SK-N-SH treated with all-trans-retinoic acid at 6 μM for 48 hours (cell line): ENCODE measurements at regions not wholly inside any gene's neighbourhood (a gene's known extent, or its start where the extent isn't known, plus 50 kb on each side); places are given as distances from the start of the nearest gene placed in this dataset.

ENCODE experiments used
- ATAC-seq: fragments of 200-7000 bp; cut with Tn5 transposase; 3 replicates; pipeline ENCODE4 v1.9.1; 2020; ENCODE audit warnings: mild to moderate bottlenecking, moderate library complexity
- ARNTL ChIP-seq: fragments of 450-650 bp; formaldehyde crosslinking; IDR thresholded peaks from 2 replicates; pipeline ENCODE4 v1.5.0; 2020; ENCODE audit warnings: low read depth, mild to moderate bottlenecking, moderate library complexity, borderline replicate concordance
- BACH2 ChIP-seq: fragments of 250-450 bp; sonication (Bioruptor Pico); IDR thresholded peaks from 2 replicates; pipeline ENCODE4 v1.9.0; 2021; ENCODE audit warnings: mild to moderate bottlenecking, borderline replicate concordance
- CSDC2 ChIP-seq: fragments of 250-450 bp; sonication (Bioruptor Pico); IDR thresholded peaks from 2 replicates; pipeline ENCODE4 v1.5.0; 2020; ENCODE audit warnings: mild to moderate bottlenecking, moderate library complexity
- ESRRG ChIP-seq: fragments of 250-450 bp; sonication (Bioruptor Pico); IDR thresholded peaks from 2 replicates; pipeline ENCODE4 v1.6.1; 2021; ENCODE audit warnings: mild to moderate bottlenecking
- GLIS3 ChIP-seq: fragments of 250-450 bp; sonication (Bioruptor Pico); IDR thresholded peaks from 2 replicates; pipeline ENCODE4 v1.5.0; 2020; ENCODE audit warnings: mild to moderate bottlenecking, moderate library complexity
- OSR1 ChIP-seq: fragments of 250-450 bp; sonication (Bioruptor Pico); IDR thresholded peaks from 2 replicates; pipeline ENCODE4 v1.8.0; 2022; ENCODE audit warnings: moderate library complexity, mild to moderate bottlenecking, inconsistent platforms
- RARB ChIP-seq: fragments of 250-450 bp; sonication (Bioruptor Pico); IDR thresholded peaks from 2 replicates; pipeline ENCODE4 v1.8.0; 2021; ENCODE audit warnings: mild to moderate bottlenecking, moderate library complexity
- SNAI2 ChIP-seq: fragments of 250-450 bp; sonication (Bioruptor Pico); IDR thresholded peaks from 2 replicates; pipeline ENCODE4 v1.5.0; 2020; ENCODE audit warnings: mild to moderate bottlenecking, moderate library complexity
- TCF4 ChIP-seq: fragments of 250-450 bp; sonication (Bioruptor Pico); IDR thresholded peaks from 2 replicates; pipeline ENCODE4 v1.8.0; 2021; ENCODE audit warnings: mild to moderate bottlenecking, moderate library complexity, borderline replicate concordance
- TOX ChIP-seq: fragments of 250-450 bp; sonication (Bioruptor Pico); IDR thresholded peaks from 2 replicates; pipeline ENCODE4 v1.8.0; 2021; ENCODE audit warnings: mild to moderate bottlenecking, moderate library complexity, borderline replicate concordance
- TSHZ2 ChIP-seq: fragments of 250-450 bp; sonication (Bioruptor Pico); IDR thresholded peaks from 2 replicates; pipeline ENCODE4 v1.5.0; 2020; ENCODE audit warnings: mild to moderate bottlenecking, moderate library complexity
- ZC3H10 ChIP-seq: fragments of 250-450 bp; sonication (Bioruptor Pico); IDR thresholded peaks from 2 replicates; pipeline ENCODE4 v1.5.1; 2021; ENCODE audit warnings: mild to moderate bottlenecking, moderate library complexity
- ZFP3 ChIP-seq: fragments of 250-450 bp; sonication (Bioruptor Pico); IDR thresholded peaks from 2 replicates; pipeline ENCODE4 v1.5.0; 2020; ENCODE audit warnings: mild to moderate bottlenecking, moderate library complexity
- ZFP30 ChIP-seq: fragments of 450-650 bp; formaldehyde crosslinking; IDR thresholded peaks from 2 replicates; pipeline ENCODE4 v1.5.0; 2022; ENCODE audit warnings: mild to moderate bottlenecking, moderate library complexity
- ZNF565 ChIP-seq: fragments of 450-650 bp; formaldehyde crosslinking; conservative IDR thresholded peaks from 2 replicates; pipeline ENCODE4 v1.5.0; 2020; ENCODE audit warnings: low read depth, mild to moderate bottlenecking, moderate library complexity
- ZNF70 ChIP-seq: fragments of 450-650 bp; formaldehyde crosslinking; IDR thresholded peaks from 2 replicates; pipeline ENCODE4 v1.5.0; 2020; ENCODE audit warnings: mild to moderate bottlenecking, moderate library complexity
- ZNF8 ChIP-seq: fragments of 450-650 bp; formaldehyde crosslinking; IDR thresholded peaks from 2 replicates; pipeline ENCODE4 v1.5.0; 2020; ENCODE audit warnings: mild to moderate bottlenecking, moderate library complexity
- TF ChIP-seq, protein P1 (sequence below): fragments of 250-450 bp; sonication (Bioruptor Pico); IDR thresholded peaks from 2 replicates; pipeline ENCODE4 v1.8.0; 2021; ENCODE audit warnings: low read depth, mild to moderate bottlenecking, moderate library complexity, borderline replicate concordance
- TF ChIP-seq, protein P2 (sequence below): fragments of 250-450 bp; sonication (Bioruptor Pico); IDR thresholded peaks from 2 replicates; pipeline ENCODE4 v1.5.1; 2020; ENCODE audit warnings: low read depth, mild to moderate bottlenecking, moderate library complexity
- TF ChIP-seq, protein P3 (sequence below): fragments of 250-450 bp; sonication (Bioruptor Pico); IDR thresholded peaks from 2 replicates; pipeline ENCODE4 v1.5.1; 2021; ENCODE audit warnings: mild to moderate bottlenecking, moderate library complexity

DNA sequence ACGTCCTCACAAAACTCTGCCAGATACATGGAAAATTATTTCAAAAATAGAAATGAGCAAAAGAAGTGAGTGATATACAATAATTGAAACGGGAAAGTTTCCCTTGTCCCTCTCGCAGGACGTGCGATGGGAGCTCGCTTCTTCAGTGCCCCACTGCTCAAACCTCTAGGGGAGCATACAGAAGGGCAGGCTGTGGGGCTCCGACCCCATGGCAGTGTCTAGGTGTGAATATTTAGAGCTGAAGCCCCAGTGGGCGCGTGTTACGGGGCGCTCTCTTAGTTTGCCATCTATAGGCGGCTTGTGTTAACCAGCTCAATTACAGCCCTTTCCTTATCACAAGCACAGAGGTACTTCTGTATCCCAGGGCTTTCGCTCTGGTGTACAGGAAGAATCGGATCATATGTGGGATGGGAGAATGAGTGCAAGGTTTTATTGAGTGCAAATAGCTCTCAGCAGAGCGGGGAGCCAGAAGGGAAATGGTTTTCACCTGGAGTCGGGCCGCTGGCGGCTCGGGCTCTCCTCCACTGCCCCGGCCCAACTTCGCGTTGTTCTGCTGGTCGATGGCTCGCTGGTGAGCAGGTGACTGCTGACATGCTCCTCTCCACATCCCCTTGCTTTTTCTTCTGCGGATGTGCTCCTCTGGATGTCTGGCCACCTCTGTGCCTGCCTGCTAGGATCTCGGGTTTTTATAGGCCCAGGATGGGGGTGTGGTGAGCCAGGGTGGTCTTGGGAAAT is 334.0 kb upstream of the PTPRD start:
- TF ChIP-seq ZFP30 (CRISPR knock-in tag) (no peak), SNAI2 (CRISPR knock-in tag) (no peak), ZNF8 (CRISPR knock-in tag) (no peak), GLIS3 (CRISPR knock-in tag) (no peak), ARNTL (CRISPR knock-in tag) (no peak), RARB (CRISPR knock-in tag) (no peak), ZNF70 (no peak)
- TF ChIP-seq, protein P1, sequence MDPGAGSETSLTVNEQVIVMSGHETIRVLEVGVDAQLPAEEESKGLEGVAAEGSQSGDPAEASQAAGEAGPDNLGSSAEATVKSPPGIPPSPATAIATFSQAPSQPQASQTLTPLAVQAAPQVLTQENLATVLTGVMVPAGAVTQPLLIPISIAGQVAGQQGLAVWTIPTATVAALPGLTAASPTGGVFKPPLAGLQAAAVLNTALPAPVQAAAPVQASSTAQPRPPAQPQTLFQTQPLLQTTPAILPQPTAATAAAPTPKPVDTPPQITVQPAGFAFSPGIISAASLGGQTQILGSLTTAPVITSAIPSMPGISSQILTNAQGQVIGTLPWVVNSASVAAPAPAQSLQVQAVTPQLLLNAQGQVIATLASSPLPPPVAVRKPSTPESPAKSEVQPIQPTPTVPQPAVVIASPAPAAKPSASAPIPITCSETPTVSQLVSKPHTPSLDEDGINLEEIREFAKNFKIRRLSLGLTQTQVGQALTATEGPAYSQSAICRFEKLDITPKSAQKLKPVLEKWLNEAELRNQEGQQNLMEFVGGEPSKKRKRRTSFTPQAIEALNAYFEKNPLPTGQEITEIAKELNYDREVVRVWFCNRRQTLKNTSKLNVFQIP (CRISPR knock-in tag), result no peak
- TF ChIP-seq, protein P2, sequence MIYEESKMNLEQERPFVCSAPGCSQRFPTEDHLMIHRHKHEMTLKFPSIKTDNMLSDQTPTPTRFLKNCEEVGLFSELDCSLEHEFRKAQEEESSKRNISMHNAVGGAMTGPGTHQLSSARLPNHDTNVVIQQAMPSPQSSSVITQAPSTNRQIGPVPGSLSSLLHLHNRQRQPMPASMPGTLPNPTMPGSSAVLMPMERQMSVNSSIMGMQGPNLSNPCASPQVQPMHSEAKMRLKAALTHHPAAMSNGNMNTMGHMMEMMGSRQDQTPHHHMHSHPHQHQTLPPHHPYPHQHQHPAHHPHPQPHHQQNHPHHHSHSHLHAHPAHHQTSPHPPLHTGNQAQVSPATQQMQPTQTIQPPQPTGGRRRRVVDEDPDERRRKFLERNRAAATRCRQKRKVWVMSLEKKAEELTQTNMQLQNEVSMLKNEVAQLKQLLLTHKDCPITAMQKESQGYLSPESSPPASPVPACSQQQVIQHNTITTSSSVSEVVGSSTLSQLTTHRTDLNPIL (CRISPR knock-in tag), result no peak
- TF ChIP-seq, all 23 proteins: peak for 0
- no peak for ATAC-seq

DNA sequence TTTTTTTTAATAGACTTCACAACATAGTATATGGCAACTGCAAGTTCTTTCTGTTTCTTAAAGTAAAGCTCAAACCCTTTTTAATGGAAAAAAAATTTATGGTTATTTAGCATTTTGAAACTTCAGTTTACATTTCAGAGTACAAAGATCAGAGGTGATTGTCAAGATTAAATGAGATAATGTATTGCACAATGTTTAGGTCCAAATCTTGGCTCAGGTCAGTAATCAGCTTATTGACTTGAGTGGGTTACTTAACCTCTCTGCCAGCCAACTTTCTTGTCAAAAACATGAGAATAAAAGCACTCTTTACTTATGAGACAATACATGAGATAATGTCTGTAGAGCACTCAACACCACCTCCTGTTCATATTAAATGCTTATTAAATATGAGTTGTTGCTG is 345.1 kb upstream of the PTPRD start:
- ATAC-seq, result no peak
- TF ChIP-seq, protein P3, sequence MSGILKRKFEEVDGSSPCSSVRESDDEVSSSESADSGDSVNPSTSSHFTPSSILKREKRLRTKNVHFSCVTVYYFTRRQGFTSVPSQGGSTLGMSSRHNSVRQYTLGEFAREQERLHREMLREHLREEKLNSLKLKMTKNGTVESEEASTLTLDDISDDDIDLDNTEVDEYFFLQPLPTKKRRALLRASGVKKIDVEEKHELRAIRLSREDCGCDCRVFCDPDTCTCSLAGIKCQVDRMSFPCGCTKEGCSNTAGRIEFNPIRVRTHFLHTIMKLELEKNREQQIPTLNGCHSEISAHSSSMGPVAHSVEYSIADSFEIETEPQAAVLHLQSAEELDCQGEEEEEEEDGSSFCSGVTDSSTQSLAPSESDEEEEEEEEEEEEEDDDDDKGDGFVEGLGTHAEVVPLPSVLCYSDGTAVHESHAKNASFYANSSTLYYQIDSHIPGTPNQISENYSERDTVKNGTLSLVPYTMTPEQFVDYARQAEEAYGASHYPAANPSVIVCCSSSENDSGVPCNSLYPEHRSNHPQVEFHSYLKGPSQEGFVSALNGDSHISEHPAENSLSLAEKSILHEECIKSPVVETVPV (CRISPR knock-in tag), result no peak
- TF ChIP-seq ZFP3 (CRISPR knock-in tag) (no peak), ZNF70 (no peak), OSR1 (CRISPR knock-in tag) (no peak), BACH2 (no peak), RARB (CRISPR knock-in tag) (no peak), ARNTL (CRISPR knock-in tag) (no peak), ESRRG (CRISPR knock-in tag) (no peak)

DNA sequence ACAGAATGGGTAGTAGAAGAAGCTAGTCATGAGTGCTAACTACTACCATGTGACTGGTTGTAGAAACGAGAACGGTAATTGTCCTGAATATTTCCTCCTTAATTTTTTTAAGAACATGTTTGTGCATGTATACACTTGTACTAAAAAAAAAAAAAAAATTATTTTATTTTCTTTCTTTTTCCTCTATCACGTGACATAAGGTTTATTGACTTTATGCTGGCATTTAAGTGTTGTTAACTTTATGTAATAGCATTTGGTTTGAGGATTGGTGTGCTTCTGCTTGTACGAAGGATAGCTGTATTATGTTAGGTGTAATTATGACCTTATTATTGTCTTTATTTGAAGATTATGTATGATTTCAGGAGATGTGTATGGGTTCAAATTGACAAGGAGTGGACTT is 349.1 kb upstream of the PTPRD start:
- no peak for ATAC-seq
- TF ChIP-seq GLIS3 (CRISPR knock-in tag), result no peak

- no peak for TF ChIP-seq SNAI2 (CRISPR knock-in tag)
- TF ChIP-seq RARB (CRISPR knock-in tag), result no peak
- TF ChIP-seq ZNF565, result no peak
- no peak for ATAC-seq
Observed at GRCh38 chr9:10983251-10983650, 370.4 kb upstream of the PTPRD start.

- ATAC-seq, result no peak
- no peak for TF ChIP-seq TOX (CRISPR knock-in tag)
- no peak for TF ChIP-seq BACH2
- TF ChIP-seq ESRRG (CRISPR knock-in tag), result no peak
- no peak for TF ChIP-seq ZNF8 (CRISPR knock-in tag)
- no peak for TF ChIP-seq OSR1 (CRISPR knock-in tag)
- TF ChIP-seq, protein P3 (CRISPR knock-in tag), result no peak
- TF ChIP-seq, protein P1 (CRISPR knock-in tag), result no peak
- TF ChIP-seq RARB (CRISPR knock-in tag), result no peak
- no peak for TF ChIP-seq SNAI2 (CRISPR knock-in tag)
- TF ChIP-seq, protein P2 (CRISPR knock-in tag), result no peak
- TF ChIP-seq ZFP3 (CRISPR knock-in tag), result no peak
- no peak for TF ChIP-seq TSHZ2 (CRISPR knock-in tag)
- TF ChIP-seq GLIS3 (CRISPR knock-in tag), result no peak
- no peak for TF ChIP-seq TCF4
- TF ChIP-seq CSDC2, result no peak
- TF ChIP-seq ZC3H10 (CRISPR knock-in tag), result no peak
- TF ChIP-seq ZFP30 (CRISPR knock-in tag), result no peak
- TF ChIP-seq, all 23 proteins: peak for 0
Observed at GRCh38 chr9:10999646-11000045, 386.8 kb upstream of the PTPRD start.
